CMK (cell line): ENCODE measurements at regions not wholly inside any gene's neighbourhood (a gene's known extent, or its start where the extent isn't known, plus 50 kb on each side); places are given as distances from the start of the nearest gene placed in this dataset.

Experiments
- DNase-seq: peaks from one replicate; pipeline ENCODE4 v3.0.0-alpha.2; 2010; ENCODE audit warnings: low read depth

DNA sequence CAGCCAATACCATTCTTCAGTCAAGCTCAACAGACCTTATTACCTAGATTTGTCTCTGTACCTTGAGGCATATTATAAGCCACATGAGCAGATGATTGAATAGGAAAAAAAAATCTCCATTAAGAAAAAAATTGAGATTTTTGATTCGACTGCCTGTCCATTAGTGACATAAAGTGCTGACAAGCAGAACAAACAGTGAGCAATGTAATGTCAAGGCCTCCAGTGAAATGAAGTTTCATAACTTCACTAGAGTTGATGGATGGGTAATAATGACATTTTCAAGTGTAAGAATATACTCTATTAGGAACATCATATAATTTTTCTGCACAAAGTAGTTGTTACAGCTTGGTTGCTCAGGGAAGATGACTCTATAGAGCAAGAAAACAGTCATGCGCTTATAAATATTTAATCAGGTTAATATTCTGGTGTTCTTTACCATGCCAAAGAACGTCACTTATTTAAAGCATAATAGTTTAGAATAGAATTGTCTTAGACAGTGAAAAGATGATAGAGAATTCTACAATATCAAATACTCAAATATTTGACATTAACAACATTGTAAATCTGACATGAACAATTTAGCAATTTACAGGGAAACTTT is 783.7 kb downstream of the EPHA7 start:
- DNase-seq, result no peak

DNA sequence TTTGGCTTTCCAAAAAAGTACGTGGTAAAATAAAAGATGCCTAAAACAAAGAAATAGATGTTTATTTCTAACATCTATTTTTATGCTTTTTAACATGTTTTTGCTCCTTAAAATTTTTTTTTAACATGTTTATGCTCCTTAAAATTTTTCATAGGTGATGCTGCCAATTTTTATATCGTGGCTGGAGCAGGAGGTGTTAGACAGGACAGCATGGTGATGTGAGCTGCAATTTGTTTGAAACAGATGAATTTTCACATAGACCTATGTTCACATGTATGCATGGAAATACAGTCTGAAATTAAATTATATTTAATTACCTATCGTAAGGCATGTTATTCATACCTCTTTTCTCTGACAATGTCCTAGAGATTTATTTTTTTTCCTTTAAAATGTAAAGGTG is 784.8 kb downstream of the EPHA7 start:
- no peak for DNase-seq

DNA sequence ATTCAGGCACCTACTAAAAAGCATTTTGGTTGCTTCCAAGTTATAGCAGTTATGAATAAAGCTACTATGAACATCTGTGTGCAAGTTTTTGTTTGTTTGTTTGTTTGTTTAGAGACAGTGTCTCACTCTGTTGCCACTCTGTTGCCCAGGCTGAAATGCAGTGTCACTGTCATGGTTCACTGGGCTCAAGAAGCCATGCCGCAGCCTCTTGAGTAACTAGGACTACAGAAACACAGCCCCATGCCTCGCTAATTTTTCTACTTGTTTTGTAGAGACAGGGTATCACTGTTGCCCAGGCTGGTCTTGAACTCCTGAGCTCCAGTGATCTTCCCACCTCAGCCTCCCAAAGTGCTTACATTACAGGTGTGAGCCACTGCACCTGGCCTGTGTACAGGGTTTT is 795.9 kb downstream of the EPHA7 start:
- no peak for DNase-seq

DNA sequence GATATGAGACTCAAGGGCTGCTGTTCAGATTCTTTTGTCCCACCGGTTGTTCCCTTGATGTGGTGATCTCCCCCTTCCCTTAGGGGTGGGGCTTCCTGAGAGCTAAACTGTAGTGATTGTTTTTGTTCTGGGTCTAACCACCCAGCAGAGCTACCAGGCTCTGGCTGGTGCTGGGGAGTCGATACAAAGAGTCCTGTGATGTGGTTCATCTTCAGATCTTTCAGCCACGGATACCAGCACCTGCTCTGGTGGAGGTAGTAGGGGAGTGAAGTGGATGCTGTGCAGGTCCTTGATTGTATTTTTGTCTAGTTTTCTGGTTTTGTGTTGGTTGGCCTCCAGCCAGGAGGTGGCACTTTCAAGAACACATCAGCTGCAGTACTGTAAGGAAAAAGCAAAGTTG is 801.6 kb downstream of the EPHA7 start:
- DNase-seq, result no peak

DNA sequence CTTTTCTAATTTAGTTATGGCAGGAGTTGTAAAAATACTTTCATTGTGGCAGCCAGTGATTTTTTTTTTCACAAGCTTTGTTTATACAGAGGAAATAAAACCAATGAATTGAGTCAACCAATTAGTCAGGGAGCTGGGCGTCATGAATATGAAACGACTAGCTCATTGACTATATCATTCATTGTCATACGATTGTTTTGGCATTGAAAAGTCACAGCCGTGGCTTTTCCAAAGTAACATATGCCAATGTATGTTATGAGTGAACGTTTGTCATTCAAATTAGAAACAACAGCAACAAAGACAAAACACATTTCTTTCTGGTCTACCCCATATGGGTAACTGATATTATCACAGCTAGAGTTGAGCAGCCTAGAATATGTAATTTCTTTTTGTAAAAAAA is 810.6 kb downstream of the EPHA7 start:
- no peak for DNase-seq

DNA sequence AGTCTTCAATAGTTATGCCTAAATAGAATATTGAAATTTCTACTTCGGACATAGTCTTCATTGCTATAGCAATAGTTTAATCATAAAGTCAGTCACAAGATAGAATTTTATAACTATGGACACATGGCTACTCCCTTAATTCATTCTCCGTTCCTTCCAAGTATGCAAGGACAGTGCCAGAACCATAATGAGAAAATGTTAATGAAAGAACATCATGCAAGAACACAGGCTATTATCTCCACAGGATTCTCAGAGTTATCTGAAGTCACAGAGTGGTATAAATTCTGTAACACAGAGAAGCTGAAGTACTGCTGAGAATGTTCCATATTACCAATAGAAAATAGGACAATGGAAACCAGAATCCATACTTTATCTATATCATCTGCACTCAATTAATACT is 826.2 kb downstream of the EPHA7 start:
- DNase-seq, result no peak

DNA sequence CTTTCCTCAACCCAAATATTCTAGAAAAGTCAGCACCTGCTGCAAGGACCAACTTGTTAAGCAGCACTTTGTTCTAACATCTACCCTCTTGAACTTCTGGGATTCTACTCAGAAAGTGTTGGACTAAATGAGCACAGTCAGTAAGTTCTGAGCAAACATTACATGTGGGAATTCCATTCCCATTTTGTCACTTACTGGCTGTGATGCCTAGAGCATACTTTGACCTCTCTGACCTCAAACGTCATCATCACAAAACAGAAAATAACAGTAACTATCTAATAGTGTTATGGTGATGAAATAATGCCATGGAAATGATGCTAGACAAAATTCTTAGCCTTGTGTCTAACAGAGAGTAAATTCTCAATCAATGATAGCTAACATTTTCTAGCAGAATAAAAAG is 829.4 kb downstream of the EPHA7 start:
- no peak for DNase-seq

DNA sequence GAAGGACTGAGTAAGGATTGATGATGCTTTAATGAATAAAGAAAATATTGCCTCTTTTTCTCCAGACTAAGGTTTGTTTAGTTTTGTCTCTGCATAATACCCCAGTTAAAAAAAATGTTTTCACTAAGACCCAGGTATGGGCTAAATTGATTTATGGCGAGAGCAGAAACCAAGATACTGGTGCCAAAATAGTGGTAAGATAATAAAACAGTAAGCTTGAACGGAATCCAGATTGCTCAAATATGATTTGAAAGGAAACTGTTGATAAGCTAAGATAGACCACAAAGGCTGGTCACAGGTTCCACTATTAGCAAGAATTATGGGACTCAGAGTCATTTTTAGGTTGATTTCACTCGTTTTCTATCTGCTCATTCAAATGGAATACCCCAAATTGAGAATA is 831.2 kb downstream of the EPHA7 start:
- DNase-seq, result no peak

DNA sequence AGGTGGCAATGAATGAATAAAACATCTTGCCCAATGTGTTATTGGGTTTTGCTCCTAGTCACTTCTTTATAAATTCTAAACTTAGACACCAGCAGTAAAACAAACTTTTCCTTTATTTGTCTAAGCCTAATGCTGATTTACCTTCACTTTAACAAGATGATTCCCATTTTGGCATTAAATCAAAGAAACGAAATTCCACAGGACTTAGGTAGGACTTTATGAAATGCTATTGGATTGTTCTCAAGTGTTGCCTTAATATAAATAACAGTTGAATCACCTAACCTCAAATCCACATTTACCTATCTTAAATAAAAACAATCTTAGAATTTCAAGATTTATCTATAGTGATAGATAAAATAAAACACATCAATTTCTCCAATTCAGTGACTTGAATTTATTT is 831.8 kb downstream of the EPHA7 start:
- no peak for DNase-seq

DNA sequence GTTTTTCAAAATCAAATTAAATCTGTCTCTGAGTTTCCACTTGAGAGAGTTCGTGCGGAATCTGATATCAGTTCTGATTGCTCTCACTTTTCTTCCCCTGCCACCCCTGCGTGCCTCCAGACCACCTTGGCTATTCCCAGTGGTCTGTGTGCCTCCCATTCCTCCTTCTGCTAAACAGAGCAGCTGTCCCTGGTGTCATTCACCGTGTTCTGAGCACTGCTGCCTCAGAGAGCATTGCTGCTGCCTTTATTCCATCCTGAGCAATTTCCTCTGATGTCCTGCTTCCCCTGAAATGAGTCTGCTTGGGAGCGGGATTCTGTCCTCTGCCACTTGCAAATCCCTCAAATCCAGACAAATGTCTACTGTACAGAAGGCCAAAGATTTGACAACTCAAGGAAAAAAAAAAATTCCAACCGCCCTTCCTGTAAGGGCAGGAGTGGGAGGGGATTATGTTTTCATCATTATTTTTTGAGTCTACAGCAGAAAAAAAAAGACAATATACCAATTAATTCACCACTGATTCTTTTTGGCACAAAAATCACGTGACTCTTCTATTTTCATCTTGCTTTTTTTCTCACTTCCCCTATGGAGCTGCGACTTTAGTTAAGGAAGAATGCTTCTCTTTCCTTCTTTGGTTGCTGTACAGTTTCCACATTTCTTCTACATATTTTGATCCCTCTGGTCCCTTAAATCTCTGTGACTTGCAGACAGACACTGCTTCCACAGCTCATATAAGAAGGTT is 833.0 kb downstream of the EPHA7 start:
- no peak for DNase-seq

DNA sequence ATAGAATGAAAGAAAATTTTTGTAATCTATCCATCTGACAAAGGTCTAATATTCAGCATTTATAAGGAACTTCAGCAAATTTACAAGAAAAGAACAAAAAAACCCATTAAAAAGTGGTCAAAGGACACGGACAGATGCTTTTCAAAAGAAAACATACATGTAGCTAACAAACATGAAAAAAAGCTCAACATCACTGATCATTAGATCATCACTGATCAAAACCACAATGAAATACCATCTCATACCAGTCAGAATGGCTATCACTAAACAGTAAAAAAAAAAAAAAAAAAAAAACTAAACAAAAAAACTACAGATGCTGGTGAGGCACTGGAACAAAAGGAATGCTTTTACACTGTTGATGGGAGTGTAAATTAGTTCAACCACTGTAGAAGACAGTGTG is 837.1 kb downstream of the EPHA7 start:
- DNase-seq, result no peak

DNA sequence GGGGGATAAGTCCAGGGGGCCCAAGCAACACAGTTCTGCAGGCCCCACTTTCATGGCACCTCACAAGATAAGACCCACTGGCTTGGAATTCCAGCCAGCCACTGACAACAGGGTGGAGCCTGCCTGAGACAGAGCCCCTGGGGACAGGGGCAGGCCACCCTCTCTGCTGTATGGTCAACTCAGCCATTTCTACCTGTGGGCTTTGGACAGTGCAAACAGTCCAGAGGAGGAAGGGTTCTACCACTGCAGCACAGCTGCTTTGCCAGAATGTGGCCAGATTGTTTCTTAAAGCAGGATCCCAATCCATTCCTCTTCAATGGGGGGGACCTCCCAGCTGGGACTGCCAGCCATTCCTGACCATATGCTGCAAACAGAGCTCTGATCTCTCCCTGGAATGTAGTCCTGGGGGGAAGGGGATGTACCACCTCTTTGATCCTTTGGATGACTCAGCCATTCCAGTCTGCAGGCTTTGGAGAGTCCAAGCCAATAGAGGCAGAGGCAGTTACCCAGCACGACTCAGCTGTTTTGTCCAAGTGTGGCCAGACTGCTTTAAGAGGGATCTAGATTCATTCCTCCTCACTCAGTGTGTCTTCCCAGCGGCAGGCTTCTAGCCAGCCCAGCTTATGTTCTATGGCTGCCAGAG is 842.2 kb downstream of the EPHA7 start:
- no peak for DNase-seq

DNA sequence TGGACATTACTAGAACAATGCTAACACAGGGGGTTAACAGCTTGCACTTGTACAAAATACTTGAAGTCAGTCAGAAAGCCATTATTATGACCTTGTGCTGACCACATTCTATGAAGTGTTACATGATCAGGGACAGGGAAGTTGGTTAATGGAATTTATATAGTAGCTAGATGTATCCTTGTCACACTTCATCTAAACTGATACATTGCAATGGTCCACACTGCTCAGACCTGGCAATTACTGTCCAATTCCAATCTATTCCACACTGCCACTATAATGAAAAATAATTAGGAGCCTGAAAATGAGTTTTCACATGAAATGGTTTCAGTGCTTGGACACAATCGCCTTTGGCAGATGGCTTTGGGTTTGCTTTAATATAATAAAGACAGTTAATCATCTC is 850.8 kb downstream of the EPHA7 start:
- no peak for DNase-seq

DNA sequence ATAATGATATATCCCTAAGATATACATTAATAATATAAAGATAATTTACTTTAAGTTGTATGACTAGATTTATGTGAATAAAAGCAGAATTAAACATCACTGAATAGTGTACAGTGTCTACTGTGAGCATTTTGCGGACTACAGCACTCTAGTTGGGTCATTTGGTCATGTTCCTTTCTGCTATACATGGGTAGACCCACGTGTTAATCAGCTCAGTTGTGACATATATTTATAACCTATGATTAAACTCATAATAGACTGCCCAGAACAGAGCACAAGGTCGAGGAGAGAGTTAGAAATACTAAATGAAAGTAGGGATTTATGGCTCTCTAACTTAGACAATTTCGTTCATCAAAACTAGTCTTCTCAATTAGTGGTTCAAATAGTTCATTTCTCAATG is 852.7 kb downstream of the EPHA7 start:
- DNase-seq, result no peak

DNA sequence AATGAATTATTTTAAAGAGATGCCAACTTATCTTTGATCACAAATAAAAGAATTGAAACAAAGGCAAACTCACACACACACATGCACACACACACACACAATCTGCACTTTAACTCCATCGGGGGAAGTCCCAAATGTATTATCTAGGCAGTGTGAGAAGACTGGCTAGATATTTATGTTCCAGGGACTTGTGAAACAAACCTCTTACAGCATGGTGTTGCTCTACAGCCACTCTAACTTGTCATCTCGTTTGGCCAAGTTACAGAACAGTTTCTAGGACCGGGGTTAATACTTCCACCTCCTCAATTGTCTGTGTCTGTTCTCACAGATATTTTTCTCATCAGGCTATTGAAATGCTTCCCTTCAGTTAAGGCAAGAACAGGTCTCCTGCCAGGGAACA is 855.0 kb downstream of the EPHA7 start:
- no peak for DNase-seq

DNA sequence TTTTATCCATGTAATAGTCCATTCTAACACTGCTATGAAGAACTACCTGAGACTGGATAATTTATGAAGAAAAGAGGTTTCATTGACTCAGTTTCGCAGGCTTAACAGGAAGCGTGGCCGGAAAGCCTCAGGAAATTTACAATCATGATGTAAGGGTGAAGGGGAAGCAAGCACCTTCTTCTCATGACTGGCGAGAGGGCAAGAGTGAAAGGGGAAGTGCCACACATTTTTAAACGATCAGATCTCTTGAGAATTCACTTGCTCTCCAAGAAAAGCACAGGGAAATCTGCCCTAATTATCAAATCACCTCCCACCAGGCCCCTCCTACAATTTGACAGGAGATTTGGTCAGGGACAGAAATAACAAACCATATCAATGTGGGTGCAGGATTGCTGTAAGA is 859.7 kb downstream of the EPHA7 start:
- DNase-seq, result no peak

DNA sequence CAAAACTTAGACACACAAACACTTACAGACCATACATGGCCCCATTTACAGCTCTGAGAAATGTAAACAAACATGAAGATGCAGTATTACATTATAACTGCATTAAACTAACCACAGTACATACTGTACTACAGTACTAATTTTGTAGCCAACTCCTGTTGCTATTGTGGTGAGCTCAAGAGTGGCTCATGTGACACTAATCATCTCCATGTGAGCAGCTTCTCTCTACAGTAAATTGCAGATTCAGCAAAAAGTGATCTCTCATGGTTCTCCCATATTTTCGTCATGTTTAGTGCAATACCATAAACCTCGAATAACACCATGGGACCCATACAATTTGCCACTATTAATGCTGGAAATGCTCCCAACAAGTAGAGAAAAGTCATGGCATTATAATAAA is 860.4 kb downstream of the EPHA7 start:
- no peak for DNase-seq

DNA sequence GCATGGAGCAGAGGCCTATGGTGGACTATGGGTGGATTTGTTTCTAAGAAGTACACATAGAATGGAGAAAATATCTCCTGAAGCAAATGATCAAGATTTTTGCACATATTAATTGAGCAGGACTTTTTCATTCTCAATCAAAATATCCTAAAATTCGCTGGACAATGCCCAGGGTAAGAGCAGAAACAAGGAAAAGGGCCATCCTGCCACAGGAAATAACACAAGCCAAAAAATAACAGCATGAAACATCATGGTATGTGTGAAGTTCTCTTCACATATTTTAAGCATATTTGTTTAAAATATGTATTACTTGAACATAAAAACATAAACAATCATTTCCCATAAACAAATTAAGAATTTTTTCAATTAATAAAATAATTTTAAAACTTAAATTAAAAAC is 868.9 kb downstream of the EPHA7 start:
- no peak for DNase-seq

DNA sequence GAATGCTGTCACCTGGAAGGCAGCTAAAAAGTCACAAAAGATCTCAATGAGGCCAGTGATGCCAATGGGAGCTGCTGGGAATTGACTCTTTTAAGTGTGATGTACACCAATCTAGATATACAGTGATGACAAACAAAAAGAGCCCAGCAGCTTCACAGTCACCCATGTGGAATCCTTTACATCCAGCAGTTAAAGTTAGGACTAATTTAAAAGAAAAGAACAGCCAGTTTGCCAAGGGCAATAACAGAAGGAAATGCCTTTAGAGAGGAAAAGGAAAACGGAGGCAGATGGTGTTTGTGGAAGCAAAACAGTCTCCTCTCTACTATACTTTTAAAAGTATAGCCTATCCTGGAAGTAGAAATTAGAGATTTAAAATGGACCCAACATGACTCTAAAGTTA is 873.5 kb downstream of the EPHA7 start:
- no peak for DNase-seq

DNA sequence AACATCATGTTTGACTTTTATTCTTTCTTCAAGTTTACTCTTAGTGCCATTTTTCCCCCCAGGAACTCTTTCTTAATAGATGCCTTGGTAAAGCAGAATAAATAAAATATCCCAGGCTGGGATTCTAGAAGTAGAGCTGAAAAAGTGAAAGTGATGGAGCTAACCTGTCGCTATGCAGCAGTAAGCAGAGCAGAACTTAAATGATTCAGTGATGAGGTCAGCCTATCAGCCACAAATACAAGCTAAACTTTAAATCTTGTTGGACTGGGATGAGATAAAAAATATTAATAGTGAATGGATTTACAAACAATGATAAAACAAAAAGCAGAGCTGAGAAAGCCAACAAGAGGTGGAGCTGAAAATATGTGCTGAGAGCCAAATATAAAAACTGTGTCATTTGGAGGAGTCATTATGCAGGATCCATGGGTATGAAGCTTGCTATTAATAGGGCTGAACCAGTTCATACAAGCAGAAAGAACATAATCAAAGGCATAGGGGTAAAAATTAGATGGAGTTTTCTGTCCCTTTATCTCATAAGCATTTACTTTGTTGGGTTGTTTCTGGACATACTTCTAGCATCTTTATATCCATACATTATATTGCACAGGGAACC is 877.8 kb downstream of the EPHA7 start:
- DNase-seq, result no peak

DNA sequence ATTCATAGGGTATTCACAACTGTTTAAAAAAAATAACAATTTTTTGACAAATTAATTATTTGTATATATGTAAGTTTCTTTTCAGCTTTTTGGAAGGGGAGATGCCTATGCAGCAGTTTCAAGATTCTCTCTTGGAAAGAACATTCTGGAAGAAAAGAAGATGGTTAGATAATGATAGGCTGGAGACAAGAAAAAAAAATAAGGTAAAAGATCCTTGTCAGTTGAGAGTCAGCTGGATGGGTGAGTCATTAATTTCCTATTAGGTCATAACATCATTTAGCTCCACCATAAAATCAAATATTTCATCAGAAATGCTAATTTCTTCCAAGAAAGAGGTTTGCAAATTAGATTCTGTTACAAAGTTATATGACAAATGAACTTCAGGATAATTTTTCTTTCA is 880.4 kb downstream of the EPHA7 start:
- DNase-seq, result no peak

DNA sequence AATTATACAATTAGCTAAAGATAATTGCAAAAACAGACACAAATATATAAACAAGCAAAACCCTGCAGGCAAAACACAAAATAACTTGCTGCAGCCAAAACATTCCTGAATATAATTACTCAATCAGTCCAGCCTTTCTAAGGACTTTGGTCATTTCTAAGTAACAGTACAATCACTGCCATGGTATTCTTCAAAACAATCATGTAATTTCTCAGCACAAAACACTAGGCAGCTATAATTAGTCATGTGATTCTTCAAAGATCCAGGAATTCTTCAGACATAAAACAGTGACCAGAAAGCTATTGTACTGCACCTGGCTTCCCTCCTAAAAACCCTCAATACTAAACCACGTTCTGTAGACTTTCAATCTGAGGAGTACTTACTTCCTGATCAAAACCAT is 881.1 kb downstream of the EPHA7 start:
- no peak for DNase-seq

DNA sequence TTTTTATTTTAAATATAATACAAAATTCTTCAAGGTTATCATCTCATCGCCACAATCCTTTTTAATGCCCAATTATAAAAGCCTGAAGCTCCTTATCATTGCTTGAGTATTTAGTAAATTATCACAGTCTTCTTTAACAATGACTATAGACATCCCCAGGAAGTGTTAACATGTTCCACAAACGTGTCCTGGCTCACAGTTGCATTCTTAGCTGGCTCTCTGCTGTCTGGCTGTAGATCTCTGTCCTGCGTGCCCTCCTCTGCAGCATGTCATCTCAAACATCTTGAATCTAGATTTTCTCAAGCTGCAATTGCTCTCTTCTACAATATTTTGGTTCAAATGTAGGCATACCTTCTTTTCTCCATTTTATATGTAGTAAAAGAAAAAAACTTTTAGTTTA is 885.2 kb downstream of the EPHA7 start:
- DNase-seq, result no peak
